ENCODE measurements at regions not wholly inside any gene's neighbourhood (a gene's known extent, or its start where the extent isn't known, plus 50 kb on each side); places are given as distances from the start of the nearest gene placed in this dataset.

GRCh38 chr6:19524366-19525186 lies 312.6 kb upstream of the ID4 start:
- no peak overlapping the region for H3K4me3 Mint-ChIP-seq
- no peaks in the 10 kb centered on the region for H3K27me3 Mint-ChIP-seq (ENCODE audit: low read depth)
- peaks cover 4% of the 10 kb centered on the region for H3K9me3 Mint-ChIP-seq
- TF ChIP-seq, protein P1, sequence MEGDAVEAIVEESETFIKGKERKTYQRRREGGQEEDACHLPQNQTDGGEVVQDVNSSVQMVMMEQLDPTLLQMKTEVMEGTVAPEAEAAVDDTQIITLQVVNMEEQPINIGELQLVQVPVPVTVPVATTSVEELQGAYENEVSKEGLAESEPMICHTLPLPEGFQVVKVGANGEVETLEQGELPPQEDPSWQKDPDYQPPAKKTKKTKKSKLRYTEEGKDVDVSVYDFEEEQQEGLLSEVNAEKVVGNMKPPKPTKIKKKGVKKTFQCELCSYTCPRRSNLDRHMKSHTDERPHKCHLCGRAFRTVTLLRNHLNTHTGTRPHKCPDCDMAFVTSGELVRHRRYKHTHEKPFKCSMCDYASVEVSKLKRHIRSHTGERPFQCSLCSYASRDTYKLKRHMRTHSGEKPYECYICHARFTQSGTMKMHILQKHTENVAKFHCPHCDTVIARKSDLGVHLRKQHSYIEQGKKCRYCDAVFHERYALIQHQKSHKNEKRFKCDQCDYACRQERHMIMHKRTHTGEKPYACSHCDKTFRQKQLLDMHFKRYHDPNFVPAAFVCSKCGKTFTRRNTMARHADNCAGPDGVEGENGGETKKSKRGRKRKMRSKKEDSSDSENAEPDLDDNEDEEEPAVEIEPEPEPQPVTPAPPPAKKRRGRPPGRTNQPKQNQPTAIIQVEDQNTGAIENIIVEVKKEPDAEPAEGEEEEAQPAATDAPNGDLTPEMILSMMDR (conservative IDR thresholded peaks at IDR 0.05), result no peak
- H3K36me3 Mint-ChIP-seq (ENCODE audit: low read depth), result no peaks in the 10 kb centered on the region
- H3K4me1 Mint-ChIP-seq, result no peaks in the 10 kb centered on the region
- no peak overlapping the region for H3K27ac Mint-ChIP-seq (ENCODE audit: unreplicated experiment)
- no peak for DNase-seq (ENCODE audit: low read depth, low spot score)

- Mint-ChIP-seq H3K4me3 (no peak overlapping the region), H3K4me1 (no peaks in the 10 kb centered on the region), H3K36me3 (ENCODE audit: low read depth) (no peaks in the 10 kb centered on the region), H3K9me3 (peaks cover 4% of the 10 kb centered on the region), H3K27me3 (ENCODE audit: low read depth) (no peaks in the 10 kb centered on the region), H3K27ac (ENCODE audit: unreplicated experiment) (no peak overlapping the region)
- TF ChIP-seq, protein P1 (conservative IDR thresholded peaks at IDR 0.05), result no peak
- DNase-seq (ENCODE audit: low read depth, low spot score), result no peak
These were observed 311.5 kb upstream of the ID4 start for GRCh38 chr6:19525673-19526072.

DNA sequence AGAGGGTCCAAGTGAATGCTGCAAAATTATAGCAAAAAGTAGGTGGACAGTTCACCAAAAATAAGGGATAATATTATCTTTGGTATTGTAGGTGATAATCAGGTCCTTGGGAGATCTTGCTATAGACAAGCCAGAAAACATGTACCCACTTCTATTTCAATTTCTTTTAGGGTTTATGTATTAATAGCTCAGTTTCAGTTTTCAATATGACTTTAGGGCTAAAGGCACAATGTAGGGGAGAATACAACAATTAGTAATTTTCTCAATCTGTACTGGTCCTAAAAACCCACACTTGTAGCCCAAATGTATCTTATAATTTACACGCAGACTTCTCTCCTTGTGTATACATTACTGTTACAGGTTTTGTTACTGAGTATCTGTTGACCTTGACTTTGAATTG lies 307.0 kb upstream of the ID4 start:
- H3K27me3 Mint-ChIP-seq (ENCODE audit: low read depth), result no peaks in the 10 kb centered on the region
- peaks cover 2% of the 10 kb centered on the region for H3K36me3 Mint-ChIP-seq (ENCODE audit: low read depth)
- no peak for DNase-seq (ENCODE audit: low read depth, low spot score)
- no peak overlapping the region for H3K4me3 Mint-ChIP-seq
- H3K9me3 Mint-ChIP-seq, result peaks cover 4% of the 10 kb centered on the region
- TF ChIP-seq, protein P1 (conservative IDR thresholded peaks at IDR 0.05), result no peak
- no peaks in the 10 kb centered on the region for H3K4me1 Mint-ChIP-seq
- H3K27ac Mint-ChIP-seq (ENCODE audit: unreplicated experiment), result no peak overlapping the region

DNA sequence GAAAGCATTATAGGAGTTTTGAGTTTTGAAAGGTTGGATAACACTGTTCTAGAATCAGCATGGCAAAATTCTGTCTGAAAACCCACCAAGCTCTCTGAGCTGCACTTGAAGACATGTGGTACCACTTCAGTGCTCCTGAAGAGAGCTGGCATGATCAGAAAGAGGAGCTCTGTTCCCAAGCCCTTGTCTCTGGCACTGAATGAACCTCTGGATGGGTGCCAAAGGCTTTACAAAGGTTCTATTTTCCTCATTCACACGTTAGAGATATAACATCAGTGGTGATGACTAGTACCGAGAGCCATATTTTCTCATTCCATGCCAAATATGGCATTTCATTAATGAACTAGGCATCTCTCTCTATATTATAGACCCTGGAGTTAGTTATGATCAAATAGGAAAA lies 301.8 kb upstream of the ID4 start:
- no peaks in the 10 kb centered on the region for H3K27me3 Mint-ChIP-seq (ENCODE audit: low read depth)
- H3K27ac Mint-ChIP-seq (ENCODE audit: unreplicated experiment), result no peak overlapping the region
- no peaks in the 10 kb centered on the region for H3K4me1 Mint-ChIP-seq
- TF ChIP-seq, protein P1 (conservative IDR thresholded peaks at IDR 0.05), result no peak
- no peak overlapping the region for H3K4me3 Mint-ChIP-seq
- H3K36me3 Mint-ChIP-seq (ENCODE audit: low read depth), result peaks cover 7% of the 10 kb centered on the region
- DNase-seq (ENCODE audit: low read depth, low spot score), result no peak
- H3K9me3 Mint-ChIP-seq, result peaks cover 3% of the 10 kb centered on the region

- H3K36me3 Mint-ChIP-seq (ENCODE audit: low read depth), result peaks cover 9% of the 10 kb centered on the region
These were observed 300.3 kb upstream of the ID4 start for GRCh38 chr6:19536838-19537237.

More at GRCh38 chr6:19536838-19537237, 300.3 kb upstream of the ID4 start:
- H3K27me3 Mint-ChIP-seq (ENCODE audit: low read depth), result no peaks in the 10 kb centered on the region
- TF ChIP-seq, protein P1 (conservative IDR thresholded peaks at IDR 0.05), result no peak
- H3K9me3 Mint-ChIP-seq, result peaks cover 3% of the 10 kb centered on the region
- DNase-seq (ENCODE audit: low read depth, low spot score), result no peak
- no peaks in the 10 kb centered on the region for H3K4me1 Mint-ChIP-seq
- H3K27ac Mint-ChIP-seq (ENCODE audit: unreplicated experiment), result no peak overlapping the region
- no peak overlapping the region for H3K4me3 Mint-ChIP-seq

Data from neural crest cell (in vitro differentiated cells).